Pancreas (tissue), 10 donors: ENCODE measurements at regions not wholly inside any gene's neighbourhood (a gene's known extent, or its start where the extent isn't known, plus 50 kb on each side); places are given as distances from the start of the nearest gene placed in this dataset.

Experiments
- ATAC-seq, 4 donors: fragments of 200-7000 bp; cut with Tn5 transposase; one replicate each; pipeline versions ENCODE4 v1.8.0 to v1.9.1; 2020; ENCODE audit warnings: mild to moderate bottlenecking in 4 of 4, moderate library complexity in 4 of 4
- DNase-seq, 6 donors: peaks; one replicate each; pipeline ENCODE4 v3.0.0-alpha.2; 2020
- FAIRE-seq: peaks from 2 replicates; lab custom pipeline; 2012; peaks lifted over from hg19 to GRCh38; lab: Jason Lieb, UNC
- H3K27ac ChIP-seq, 4 donors: fragments of 200-600 bp; sonication (generic); 1 replicate in 3 of 4; 2 replicates in 1 of 4; pipeline versions ENCODE4 v1.5.0 to v1.8.0; 2020
- H3K27me3 ChIP-seq, 4 donors: fragments of 200-600 bp; one replicate each; pipeline ENCODE4 v1.8.0; 2021
- H3K36me3 ChIP-seq, 3 donors: fragments of 200-600 bp; sonication (generic) in 1 of 3; one replicate each; pipeline versions ENCODE4 v1.5.0 to v1.8.0; 2020 to 2021
- H3K4me1 ChIP-seq, 3 donors: fragments of 200-600 bp; one replicate each; pipeline ENCODE4 v1.8.0; 2021
- H3K4me3 ChIP-seq, 4 donors: fragments of 200-600 bp; sonication (generic) in 2 of 4; one replicate each; pipeline versions ENCODE4 v1.5.0 to v1.8.0; 2020 to 2021
- H3K9me3 ChIP-seq, 4 donors: fragments of 200-600 bp; one replicate each; pipeline ENCODE4 v1.8.0; 2021
- CTCF ChIP-seq, 4 donors: fragments of 200-600 bp; sonication (generic) in 3 of 4; IDR thresholded peaks; one replicate each; pipeline versions ENCODE4 v1.5.0 to v1.8.0; 2021; ENCODE audit warnings: antibody characterized with exemption in 4 of 4
- WGBS, 2 donors: extraction: QIAGEN DNeasy Blood & Tissue Kit; methylation state at CpG; one replicate each; pipeline ENCODE4 v1.1.7; 2013; 5-methylcytosine and 5-hydroxymethylcytosine counted together
- intact Hi-C, 3 donors: fragments of 100-400 bp; cut with DNase I; formaldehyde crosslinking; loops; one replicate each; pipeline versions ENCODE4 v1.11.1 to v1.14.2; 2022
- donor health status: healthy with polysubstance abuse.
- donor health status: DM: no; HTN: no; CAD: no; lungs with moderate emphysema.
- donor health status: DM: no; HTN: no; CAD: no.
- donor health status: control.
- donor health status: control.
- donor health status: Bipolar disorder and iron deficiency.
- donor health status: DM: yes; HTN: yes; CAD: no.
- donor health status: DM: no; HTN: no; CAD: no.
- donor health status: DM: no; HTN: no; CAD: no.
- donor health status: DM: yes; HTN: yes; CAD: no.

GRCh38 chr12:124640056-124640455, 72.6 kb upstream of the NCOR2 start:
- peak in 2 of 4 donors; percentile 21 to 26 for ATAC-seq
- intact Hi-C loops, result no loop called here
- Histone ChIP-seq H3K4me3 (no peak overlapping the region), H3K4me1 (no peaks in the 10 kb centered on the region), H3K27ac (no peak overlapping the region), H3K27me3 (no peaks in the 10 kb centered on the region), H3K36me3 (no peaks in the 10 kb centered on the region), H3K9me3 (no peaks in the 10 kb centered on the region)
- no peak for FAIRE-seq
- no peak for DNase-seq
- no peak for TF ChIP-seq CTCF (IDR thresholded peaks at IDR 0.05)
- WGBS, 2 donors, result 64 to 71% methylated on average over 5 of the region's 5 CpGs

- no peak for DNase-seq
- Histone ChIP-seq H3K27me3 (no peaks in the 10 kb centered on the region), H3K36me3 (no peaks in the 10 kb centered on the region), H3K9me3 (no peaks in the 10 kb centered on the region), H3K4me1 (no peaks in the 10 kb centered on the region), H3K27ac (no peak overlapping the region), H3K4me3 (no peak overlapping the region)
- WGBS, 2 donors, result 63 to 64% methylated on average over 6 of the region's 6 CpGs
- intact Hi-C loops, result no loop called here
- no peak for ATAC-seq
- no peak for TF ChIP-seq CTCF (IDR thresholded peaks at IDR 0.05)
- no peak for FAIRE-seq
Observed at GRCh38 chr12:124639122-124639806, 71.9 kb upstream of the NCOR2 start.

- TF ChIP-seq CTCF (IDR thresholded peaks at IDR 0.05), result no peak
- Histone ChIP-seq H3K4me1 (no peaks in the 10 kb centered on the region), H3K27me3 (no peaks in the 10 kb centered on the region), H3K27ac (no peak overlapping the region), H3K9me3 (no peaks in the 10 kb centered on the region), H3K36me3 (no peaks in the 10 kb centered on the region), H3K4me3 (no peak overlapping the region)
- DNase-seq (peak in 1 of 6 donors; percentile 46), ATAC-seq (peak in 2 of 4 donors; percentile 14 to 27), FAIRE-seq (no peak)
- intact Hi-C loops, result no loop called here
- WGBS, 2 donors, result 43 to 44% methylated on average over 12 of the region's 12 CpGs
Observed at GRCh38 chr12:124637581-124637981, 70.2 kb upstream of the NCOR2 start.

GRCh38 chr12:124637163-124637562, 69.8 kb upstream of the NCOR2 start:
- no peak for TF ChIP-seq CTCF (IDR thresholded peaks at IDR 0.05)
- ATAC-seq (no peak), FAIRE-seq (no peak), DNase-seq (no peak)
- intact Hi-C loops, result no loop called here
- Histone ChIP-seq H3K27me3 (no peaks in the 10 kb centered on the region), H3K27ac (no peak overlapping the region), H3K36me3 (no peaks in the 10 kb centered on the region), H3K4me1 (no peaks in the 10 kb centered on the region), H3K9me3 (no peaks in the 10 kb centered on the region), H3K4me3 (no peak overlapping the region)
- 66 to 67% methylated on average over 4 of the region's 4 CpGs for WGBS, 2 donors
